Body of pancreas (tissue), 4 donors: ENCODE measurements at regions not wholly inside any gene's neighbourhood (a gene's known extent, or its start where the extent isn't known, plus 50 kb on each side); places are given as distances from the start of the nearest gene placed in this dataset.

Experiments
- CTCF ChIP-seq, 7 experiments: fragments of 450-650 bp in 4 of 7; fragments of 200-600 bp in 3 of 7; sonication (generic) in 3 of 7; IDR thresholded peaks; one replicate each; pipeline ENCODE4 v1.5.1; 2016 to 2019; ENCODE audit warnings: antibody characterized with exemption in 7 of 7
- POLR2A ChIP-seq, 3 donors: fragments of 450-650 bp; IDR thresholded peaks; one replicate each; pipeline ENCODE4 v1.6.1; 2016; ENCODE audit warnings: antibody characterized with exemption in 3 of 3, mild to moderate bottlenecking in 2 of 3

GRCh38 chr7:131250331-131250730 lies 77.3 kb upstream of the MKLN1 start:
- TF ChIP-seq CTCF (IDR thresholded peaks at IDR 0.05) (no peak), POLR2A (IDR thresholded peaks at IDR 0.05) (no peak)
